Upper lobe of left lung (tissue), 4 donors: ENCODE measurements at regions not wholly inside any gene's neighbourhood (a gene's known extent, or its start where the extent isn't known, plus 50 kb on each side); places are given as distances from the start of the nearest gene placed in this dataset.

Source experiments
- EP300 ChIP-seq, 4 donors: sonication (generic); formaldehyde crosslinking; IDR thresholded peaks; one replicate each; pipeline ENCODE4 v1.5.1; 2017; ENCODE audit warnings: antibody characterized with exemption in 4 of 4, control low read depth in 2 of 4
- POLR2A ChIP-seq, 4 donors: fragments of 450-650 bp; IDR thresholded peaks; one replicate each; pipeline ENCODE4 v1.5.1; 2016 to 2017; ENCODE audit warnings: antibody characterized with exemption in 4 of 4, mild to moderate bottlenecking in 2 of 4
- POLR2AphosphoS5 ChIP-seq, 2 donors: sonication (generic); formaldehyde crosslinking; IDR thresholded peaks; one replicate each; pipeline ENCODE4 v1.5.1; 2017; ENCODE audit warnings: antibody characterized with exemption in 2 of 2
- TF ChIP-seq, protein P1 (sequence below), 6 experiments: fragments of 450-650 bp in 4 of 6; fragments of 200-600 bp in 2 of 6; sonication (generic) in 2 of 6; IDR thresholded peaks; one replicate each; pipeline ENCODE4 v1.5.1; 2016 to 2019; ENCODE audit warnings: antibody characterized with exemption in 6 of 6

DNA sequence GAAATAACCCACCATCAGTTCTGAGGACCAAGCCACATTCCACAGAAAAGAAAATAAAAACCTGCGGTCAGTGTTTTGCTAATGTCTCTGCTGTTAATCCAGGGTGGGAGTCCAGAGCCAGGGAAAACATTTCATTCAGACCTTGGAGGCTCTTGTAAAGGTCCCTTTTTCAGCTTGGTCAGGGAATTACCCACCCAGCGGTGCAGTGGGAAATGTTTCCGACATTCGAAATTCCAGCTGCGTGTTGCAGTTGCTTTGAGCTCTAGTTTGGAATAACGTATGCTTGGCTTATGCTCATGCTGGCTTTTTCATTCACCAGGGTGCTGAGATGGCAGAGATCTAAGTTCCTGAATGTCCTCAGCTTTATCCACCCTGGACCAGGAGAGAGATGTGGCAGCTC lies 219.1 kb downstream of the TRIB2 start:
- TF ChIP-seq POLR2A (IDR thresholded peaks at IDR 0.05) (no peak), EP300 (IDR thresholded peaks at IDR 0.05) (no peak), POLR2AphosphoS5 (IDR thresholded peaks at IDR 0.05) (no peak)
- TF ChIP-seq, protein P1, sequence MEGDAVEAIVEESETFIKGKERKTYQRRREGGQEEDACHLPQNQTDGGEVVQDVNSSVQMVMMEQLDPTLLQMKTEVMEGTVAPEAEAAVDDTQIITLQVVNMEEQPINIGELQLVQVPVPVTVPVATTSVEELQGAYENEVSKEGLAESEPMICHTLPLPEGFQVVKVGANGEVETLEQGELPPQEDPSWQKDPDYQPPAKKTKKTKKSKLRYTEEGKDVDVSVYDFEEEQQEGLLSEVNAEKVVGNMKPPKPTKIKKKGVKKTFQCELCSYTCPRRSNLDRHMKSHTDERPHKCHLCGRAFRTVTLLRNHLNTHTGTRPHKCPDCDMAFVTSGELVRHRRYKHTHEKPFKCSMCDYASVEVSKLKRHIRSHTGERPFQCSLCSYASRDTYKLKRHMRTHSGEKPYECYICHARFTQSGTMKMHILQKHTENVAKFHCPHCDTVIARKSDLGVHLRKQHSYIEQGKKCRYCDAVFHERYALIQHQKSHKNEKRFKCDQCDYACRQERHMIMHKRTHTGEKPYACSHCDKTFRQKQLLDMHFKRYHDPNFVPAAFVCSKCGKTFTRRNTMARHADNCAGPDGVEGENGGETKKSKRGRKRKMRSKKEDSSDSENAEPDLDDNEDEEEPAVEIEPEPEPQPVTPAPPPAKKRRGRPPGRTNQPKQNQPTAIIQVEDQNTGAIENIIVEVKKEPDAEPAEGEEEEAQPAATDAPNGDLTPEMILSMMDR (IDR thresholded peaks at IDR 0.05): no peak
